GM19455 (cell line): ENCODE measurements at regions not wholly inside any gene's neighbourhood (a gene's known extent, or its start where the extent isn't known, plus 50 kb on each side); places are given as distances from the start of the nearest gene placed in this dataset.

Experiments
- ATAC-seq: cut with Tn5 transposase; IDR thresholded peaks from one replicate; pipeline ENCODE4 v1.9.1; 2021; ENCODE audit not compliant: unreplicated experiment

DNA sequence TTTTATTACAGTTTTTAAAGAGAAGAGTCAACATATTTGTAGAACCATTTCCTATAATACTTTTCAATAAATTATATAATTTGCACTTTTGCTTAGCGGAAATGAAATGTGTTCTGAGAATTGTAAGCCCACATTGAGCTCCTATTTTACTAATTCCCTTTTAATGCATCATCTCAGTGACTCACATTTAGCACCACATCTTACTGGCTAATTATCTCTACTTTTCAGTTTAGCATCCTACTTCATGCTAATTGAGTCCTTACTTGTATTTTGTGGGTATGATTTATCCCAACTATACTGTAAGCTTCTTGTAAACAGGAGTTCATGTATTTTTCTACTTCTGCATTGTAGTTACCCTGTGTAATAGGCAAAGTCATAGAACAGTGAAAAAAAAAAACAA is 67.5 kb downstream of the TMX1 start:
- ATAC-seq: no peak

DNA sequence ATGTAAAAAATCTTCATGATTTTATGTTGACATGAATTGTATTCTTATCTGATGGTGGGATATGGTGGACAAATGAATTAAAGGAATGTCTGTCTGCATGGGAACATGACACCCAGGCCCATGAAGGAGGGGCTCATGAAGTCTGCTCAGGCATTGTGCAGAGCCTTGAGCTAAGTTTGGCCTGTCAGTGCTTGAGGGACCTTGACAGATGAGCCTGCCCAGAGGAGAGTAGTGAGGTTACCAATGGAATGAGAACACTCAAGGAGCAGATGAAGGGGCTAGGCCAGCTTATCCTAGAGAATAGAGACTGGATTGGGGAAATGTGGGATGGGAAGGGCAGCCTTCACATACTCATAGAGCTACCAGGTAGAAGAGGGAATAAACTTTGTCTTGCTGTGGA is 68.8 kb downstream of the TMX1 start:
- ATAC-seq: no peak

DNA sequence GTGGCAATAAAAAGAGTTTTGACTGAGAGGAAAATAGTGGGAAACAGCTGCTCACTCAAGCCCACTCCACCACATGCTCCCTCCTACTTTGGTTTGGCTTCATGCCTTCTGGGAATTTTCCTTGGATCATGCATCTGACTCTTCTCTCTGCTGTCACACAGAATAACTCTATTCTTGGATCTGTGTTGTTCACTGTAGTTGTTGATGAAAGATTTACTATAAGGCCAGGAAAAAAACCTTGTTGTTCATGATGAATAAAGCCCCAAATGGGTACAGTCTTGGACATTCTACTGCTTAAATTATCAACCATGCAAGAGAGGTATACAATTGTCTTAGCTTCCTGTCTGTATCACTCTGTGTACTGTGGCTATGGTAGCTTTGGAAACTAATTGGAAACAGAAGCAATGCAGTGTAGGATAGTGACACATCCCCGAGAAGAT is 70.5 kb downstream of the TMX1 start:
- ATAC-seq: no peak

DNA sequence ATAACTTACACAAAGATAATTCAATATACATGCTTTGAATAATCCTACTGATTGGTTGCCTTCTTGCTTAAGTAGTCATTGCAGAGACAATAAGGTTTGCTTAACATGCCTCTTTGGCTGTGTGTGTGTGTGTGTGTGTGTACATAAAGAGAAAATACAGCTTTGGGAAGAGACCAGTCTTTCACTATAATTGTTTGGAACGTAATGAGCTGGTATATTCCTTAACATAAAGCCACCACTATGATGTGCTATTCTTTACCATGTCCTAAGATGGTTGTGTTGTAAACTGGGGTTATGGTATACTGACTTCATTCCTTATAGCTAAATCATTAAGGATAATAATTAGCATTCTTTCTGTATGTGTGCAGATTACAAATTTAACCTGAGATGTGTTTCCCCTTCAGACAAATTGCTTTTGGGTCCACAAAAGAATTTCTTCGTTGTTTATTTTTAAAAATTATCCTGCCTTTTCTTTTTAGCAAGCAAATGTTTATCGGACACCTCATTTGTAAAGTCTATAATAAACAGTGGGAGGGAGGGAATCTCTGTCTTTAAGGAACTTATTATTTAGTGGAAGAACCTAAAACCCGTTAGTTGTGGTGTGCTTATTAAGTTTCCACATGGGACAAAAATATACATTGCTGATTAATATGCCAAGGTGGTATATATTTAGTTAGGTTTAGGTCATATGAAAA is 74.4 kb downstream of the TMX1 start:
- ATAC-seq: no peak

DNA sequence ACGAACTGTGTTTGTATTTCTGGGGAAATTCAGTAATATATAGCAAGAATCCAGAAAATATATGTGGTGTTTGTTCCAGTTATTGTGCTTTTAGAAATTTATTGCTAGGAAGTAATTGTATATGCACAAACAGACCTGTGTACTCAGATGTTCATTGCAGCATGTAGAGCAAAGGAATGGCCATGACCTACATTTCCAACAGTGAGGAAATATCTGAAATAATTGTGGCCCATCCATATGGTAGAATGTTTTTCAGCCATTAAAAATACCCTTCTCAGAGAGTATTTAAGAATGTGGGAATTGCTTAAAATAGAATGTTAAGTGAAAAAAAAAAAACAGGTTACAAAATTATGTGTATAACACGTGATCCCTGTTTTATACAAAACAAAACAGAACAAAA is 77.3 kb downstream of the TMX1 start:
- ATAC-seq: no peak

DNA sequence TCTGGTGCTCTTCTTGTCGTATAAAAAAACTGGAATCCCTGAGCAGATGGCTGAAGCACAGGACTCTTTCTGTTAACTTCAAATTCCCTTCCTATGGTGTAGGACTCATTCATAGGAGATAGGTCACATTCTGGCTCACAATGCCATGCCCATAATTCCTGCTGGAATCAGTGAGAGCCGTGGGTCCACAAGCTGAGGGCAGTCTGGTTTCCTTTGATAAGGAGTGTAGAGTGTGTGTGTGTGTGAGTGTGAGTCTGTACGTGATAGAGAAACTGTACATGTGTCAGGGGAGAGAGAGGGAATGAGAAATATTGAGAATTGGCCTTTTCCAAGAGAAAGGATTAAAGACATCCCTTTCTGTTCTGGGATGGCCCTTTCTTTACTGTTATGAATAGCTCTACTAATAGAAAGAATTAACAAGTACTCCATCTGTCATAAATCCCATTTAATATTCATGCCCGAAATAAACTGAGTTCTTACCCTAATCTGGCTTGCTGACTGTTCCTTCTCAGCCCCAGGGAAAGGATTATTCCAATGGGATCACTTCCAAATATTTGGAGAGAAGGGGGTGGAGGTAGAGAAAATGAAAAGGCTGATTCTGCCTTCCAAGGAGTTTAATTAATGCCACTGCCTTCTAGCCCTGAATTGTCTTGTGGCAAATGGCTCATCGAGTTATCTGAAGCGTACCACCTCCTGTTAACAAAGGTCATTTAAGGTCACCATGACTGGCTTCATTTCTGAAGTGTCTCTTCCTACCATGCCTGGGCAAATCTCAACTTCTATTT is 79.0 kb downstream of the TMX1 start:
- ATAC-seq: no peak

DNA sequence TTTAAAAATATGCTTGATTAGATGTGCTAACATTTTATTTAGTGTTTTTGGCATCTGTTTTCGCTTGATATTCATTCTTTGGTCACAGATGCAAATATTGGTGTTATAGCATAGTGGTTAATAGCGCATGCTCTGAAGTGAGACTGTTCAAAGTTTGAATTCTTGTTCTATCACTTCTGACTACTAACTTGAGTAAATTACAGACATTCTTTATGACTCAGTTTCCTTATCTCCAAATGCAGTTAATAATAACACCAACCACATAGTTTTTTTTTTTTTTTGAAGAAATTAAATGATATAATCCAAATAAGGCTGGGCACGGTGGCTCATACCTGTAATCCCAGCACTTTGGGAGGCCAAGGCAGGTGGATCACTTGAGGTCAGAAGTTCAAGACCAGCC is 81.0 kb downstream of the TMX1 start:
- no peak for ATAC-seq

DNA sequence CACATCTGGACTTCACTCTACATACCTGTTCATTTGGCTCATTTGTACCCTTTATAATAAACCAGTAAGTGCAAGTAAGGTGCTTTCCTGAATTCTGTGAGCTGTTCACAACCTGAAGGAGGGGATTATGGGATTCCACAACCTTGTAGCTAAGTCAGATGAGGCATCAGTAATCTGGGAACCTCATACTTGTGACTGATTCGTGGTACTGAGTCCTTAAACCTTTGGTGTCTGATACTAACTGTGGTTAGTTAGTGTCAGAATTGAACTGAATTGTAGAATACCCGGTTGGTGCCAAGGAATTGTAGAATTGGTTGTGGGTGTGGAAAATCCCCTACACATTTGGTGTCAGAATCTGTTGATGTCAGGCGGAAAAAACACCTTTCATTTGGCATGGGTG is 83.4 kb downstream of the TMX1 start:
- no peak for ATAC-seq

DNA sequence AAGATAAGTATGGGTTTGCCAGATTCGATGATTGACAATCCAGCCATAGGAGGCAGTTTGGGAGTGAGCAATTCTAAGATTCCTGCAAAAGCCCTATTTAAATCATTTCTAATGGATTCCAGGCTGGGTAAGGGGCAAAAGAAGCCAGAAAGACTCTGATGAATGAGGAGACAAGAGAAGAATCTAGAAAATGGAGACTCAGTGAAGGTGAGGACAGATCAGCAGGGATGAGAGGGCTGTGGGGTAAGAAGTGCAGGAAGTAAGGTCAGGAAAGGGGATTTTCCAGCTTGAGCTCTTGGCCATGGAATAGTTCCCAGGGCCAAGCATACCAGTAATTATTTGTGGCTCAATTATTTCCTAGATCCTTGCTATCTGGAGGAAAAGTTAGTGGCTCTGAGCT is 87.3 kb downstream of the TMX1 start:
- no peak for ATAC-seq

DNA sequence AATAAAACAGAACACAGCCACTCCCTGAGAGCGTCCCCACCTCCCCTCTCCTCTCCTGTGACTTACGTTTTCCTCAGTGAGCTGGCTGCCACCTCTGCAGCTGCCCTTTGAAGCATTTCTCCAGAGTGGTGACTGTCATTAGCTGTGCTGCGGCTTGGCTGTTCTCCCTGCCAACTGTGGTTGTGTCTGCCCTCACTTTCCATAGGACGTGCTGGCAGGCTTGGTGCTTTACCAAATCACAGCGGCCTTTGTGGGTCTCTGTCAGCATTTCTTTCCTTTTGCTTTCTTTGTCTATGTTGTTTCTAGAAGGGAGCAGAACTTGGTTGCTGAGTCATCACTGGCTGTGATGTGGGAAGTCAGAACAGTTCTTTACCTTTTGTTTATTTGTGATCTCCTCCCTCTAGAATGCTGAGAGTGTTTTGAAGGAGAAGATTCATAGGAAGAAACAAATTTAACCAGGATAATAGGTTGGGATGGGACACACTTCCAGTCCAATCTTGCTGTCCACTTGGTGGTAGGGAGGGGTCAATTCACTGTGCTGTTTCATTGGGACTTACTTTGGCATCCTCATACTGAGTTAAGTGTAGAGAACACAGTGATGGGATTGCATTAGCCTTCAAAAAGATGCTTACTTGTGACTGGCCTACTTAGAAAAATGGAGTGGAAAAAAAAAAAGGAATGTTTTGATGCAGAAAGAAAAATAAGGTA is 88.2 kb downstream of the TMX1 start:
- ATAC-seq: no peak

DNA sequence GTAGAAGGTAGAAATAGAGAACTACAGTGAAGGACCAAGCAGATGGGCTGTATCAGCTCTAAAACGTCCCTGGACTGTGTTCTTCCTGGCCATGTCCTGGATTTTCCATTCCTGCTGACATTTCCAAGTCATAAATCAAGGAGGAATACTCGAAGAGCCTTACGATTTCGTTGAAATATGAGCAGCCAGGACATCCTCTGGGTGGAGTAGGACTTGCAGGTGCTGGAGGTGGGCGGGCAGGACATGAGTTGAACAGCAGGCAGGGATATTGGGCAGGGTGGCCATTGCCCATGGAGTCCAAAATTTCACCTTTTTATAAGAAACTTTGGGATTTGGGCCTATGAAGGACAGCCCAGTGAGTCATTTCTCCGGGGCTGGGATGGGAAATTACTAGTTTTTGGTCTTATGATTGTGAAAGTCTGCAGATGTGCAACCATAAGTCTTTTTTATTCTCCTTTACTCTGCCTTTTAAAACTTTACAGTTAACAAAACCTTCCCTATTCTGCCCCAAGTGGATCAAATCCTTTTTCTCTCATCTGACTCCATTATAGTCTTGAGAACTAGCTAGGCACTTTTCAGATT is 88.8 kb downstream of the TMX1 start:
- no peak for ATAC-seq

DNA sequence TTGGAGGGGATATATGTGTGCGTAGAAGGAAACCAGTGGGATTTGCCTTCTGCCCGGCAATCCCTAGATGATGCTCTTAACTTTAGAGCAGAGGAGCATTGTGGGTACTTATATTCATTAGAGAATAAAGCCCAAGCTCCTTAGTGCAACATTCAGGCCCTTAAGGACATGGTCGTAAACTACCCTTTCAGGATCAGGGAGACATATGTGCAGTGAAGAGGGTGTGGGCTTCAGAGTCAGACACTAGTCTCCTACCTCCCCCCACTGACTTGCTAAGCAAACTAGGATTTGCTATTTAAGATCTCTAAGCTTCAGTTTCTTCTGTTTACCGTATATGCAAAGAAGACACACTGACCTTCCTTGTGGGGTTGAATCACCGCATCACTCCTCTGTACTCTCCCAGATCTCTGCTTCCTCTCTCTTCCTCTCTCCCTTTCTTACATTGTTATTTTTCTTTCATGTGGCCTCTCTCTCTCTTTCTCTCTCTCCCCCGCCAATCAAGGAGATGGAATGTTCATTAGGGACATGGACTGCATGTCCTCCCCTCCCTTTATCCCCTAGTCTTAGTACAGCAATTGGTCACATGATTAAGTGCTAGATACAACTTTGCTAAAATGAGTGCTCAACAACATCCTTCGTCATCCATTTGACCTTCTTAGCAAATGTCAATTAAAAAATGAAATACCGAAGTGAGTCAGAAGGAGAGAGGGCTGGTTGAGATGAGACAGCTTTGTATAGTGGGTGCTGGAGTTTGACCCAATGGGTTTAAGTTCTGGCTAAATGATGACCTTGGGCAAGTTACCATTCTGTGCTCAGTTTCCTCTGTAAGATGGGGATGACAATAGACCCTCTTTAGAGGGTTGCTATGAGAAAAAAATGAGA is 91.7 kb downstream of the TMX1 start:
- ATAC-seq: no peak

DNA sequence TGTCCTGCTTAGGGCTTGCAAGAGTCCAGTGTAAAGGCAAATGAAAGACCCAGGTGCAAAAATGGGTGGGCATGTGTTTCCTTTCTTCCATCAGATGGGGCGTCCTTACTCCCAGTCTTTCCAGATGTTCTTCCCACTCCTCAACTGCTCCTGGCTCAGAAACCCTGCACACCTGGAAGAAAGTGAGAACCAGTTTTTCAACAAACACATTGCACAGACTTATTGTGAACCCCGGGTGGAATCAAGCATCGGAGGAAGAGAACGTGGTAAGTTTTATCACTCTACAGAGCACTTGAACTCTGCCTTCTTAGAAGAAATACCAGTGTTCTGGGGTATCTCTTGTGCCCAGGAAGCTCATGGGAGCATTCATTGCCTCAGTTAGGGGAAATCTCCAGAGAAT is 93.3 kb downstream of the TMX1 start:
- ATAC-seq: no peak

DNA sequence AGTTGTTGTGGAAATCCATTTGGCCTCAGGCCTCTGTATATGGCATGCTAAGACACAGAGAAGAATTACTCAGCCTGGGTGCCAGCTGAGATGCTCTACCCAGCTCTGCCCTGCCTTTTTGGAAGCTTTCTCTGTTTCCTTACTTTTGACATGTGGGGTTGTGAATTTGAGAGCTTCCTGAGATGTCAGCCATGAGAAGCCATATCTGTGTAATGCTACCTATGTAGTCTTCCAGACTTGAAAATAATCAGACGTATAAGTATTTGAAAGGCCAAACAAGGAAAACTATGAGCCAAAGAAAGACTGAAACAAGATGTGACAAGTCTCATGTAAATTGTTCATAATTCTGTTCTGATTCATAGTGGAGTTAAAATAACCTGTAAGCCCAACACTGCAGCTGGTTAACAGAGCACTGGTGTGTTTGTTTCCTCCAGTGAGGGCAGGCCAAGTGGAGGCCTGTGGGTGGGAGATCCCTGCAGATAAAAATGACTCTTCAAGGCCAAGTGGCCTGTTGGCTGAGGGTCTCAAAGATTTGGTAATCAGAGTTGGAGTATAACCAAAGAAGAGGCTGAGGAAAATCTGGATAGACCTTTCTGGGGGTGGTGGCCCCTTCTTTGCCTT is 94.0 kb downstream of the TMX1 start:
- ATAC-seq: no peak

DNA sequence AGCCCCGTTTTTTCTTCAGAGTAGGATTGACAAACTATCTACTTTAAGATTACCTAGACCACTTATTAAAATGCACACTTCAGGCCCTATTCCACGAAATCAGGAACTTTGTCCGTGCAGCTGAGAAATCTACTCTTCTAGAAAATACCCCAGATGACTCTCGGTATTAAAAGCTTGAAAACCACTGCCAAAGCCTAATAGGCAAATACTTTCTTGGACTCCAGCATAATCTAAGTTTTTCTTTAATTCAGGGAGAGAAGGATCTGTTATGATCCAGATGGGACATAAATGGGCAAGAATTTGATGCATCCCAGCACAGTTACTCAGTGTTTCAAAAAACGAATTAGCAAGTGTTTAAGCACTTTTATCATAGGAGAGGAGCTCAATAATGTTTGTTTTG is 94.5 kb downstream of the TMX1 start:
- no peak for ATAC-seq

DNA sequence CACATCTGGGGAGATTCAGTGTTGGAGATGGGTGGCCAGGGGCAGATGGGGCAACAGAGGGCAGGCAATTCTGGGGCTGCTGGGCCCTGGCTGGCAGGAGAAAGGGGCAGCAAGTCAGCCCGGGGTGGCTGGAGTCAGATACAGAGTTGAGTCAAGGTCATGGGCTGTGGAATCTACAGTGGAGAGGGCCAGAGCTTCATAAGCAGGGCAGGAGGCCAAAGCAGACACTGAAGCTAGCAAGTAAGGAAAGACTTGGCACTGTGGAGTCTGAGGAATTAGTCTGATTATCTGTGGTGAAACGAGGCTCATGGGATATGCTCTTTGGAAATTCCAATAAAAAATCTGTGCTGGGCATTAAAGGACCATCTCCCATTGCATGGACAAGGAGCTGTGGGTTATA is 95.5 kb downstream of the TMX1 start:
- no peak for ATAC-seq

DNA sequence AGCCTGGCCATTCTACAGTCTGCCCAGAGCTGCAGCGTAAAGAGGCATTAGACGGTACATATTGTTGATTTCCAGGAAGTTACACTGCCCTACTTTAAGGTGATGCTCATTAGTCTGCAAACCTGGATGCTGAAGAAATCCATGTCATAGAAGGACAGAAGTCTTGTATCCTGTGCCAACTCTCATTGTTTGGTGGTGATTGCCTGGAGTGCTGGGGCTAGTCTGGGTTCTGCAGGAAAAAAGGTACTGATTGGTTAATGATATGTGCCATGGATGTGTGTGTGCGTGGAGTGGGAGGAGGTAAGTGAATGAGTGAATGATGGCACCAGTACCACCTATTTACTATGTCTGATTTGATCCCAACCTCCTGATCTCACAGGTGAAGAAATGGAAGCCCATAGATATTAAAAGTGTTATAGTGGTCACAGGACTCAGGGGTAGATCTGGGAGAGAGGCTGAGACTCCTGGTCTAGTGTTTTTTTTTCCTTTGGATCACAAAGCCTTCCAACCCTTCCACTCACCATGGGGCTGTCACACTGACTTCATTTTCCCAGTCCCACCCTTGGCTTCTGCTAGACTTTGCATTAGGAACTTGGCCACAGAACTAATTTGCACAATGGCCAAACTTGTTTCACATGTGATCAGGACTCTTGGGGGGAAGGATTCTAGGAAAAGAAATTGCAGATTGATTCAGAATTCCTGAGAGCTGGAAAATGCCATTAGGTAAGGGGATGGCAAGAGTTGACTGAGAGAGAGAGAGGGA is 96.1 kb downstream of the TMX1 start:
- no peak for ATAC-seq

DNA sequence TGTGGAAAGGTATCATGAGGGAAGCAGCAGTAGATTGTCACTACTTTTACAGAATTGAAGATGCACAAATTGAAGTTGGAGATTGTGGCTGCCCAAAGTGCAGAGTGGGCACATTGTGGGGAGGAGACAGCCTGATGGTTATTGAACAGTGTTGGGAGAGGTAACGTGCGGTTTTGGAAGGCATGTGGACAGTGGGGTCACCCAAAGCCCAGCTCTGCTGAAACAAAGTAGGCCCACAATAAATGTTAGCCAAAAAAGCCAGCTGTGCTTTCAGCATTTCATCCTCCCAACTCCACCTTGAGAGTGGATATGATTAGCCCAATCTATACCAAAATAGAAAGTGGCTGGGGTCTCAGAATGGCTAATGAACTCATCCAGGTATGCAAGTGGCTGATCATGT is 96.7 kb downstream of the TMX1 start:
- ATAC-seq: no peak

DNA sequence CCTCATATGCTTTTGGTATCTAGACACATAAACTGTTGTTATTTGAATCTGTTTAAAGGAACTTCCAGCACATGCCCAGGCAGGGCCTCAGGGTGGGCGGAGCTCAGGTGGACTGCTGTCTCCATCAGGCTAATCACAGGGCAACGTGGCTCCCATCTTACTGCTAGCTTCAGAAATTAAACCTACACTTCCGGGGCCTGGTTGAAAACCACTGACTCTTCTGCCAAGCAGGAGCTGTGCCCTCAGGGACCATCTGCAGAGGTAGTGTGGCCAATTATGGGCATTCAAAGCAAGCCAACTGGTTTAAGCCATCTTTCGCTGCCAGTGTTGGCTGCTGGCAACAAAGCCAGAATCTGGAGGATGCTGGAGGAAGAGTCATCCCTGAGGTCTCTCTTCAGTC is 97.5 kb downstream of the TMX1 start:
- no peak for ATAC-seq

DNA sequence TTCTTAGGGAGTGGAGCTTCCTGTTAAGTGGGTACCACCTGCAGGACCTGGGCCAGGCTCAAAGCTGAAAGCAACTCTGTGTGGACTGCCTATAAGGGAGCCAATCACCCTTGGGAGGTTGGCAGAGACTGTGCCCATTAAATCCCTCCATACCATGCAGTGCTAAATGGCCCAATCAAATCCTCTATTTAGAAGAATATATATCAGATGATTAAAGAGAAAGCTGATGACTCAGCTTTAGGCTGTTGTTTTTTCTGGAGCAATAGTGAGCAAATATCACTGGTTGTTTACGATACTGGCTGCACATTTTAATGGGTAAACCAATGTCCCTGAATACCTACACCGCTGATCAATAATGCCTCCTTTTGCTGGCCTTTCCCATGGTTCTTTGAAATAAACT is 101.3 kb downstream of the TMX1 start:
- no peak for ATAC-seq
